Left renal pelvis (tissue), 4 donors: ENCODE measurements at regions not wholly inside any gene's neighbourhood (a gene's known extent, or its start where the extent isn't known, plus 50 kb on each side); places are given as distances from the start of the nearest gene placed in this dataset.

Source experiments
- DNase-seq, 4 donors: peaks; one replicate each; pipeline ENCODE4 v3.0.0-alpha.2; 2013; ENCODE audit warnings: low read depth in 4 of 4, low spot score in 3 of 4

GRCh38 chr14:76551906-76552305 is 176.0 kb downstream of the ESRRB start:
- DNase-seq, result no peak

- DNase-seq, result no peak
These were observed 188.8 kb downstream of the ESRRB start for GRCh38 chr14:76564471-76565422.

GRCh38 chr14:76566439-76566838 is 190.5 kb downstream of the ESRRB start:
- DNase-seq, result no peak

- DNase-seq, result no peak
These were observed 186.7 kb upstream of the VASH1 start for GRCh38 chr14:76574416-76575095.

GRCh38 chr14:76575108-76575507 is 186.2 kb upstream of the VASH1 start:
- DNase-seq, result no peak

- no peak for DNase-seq
These were observed 185.1 kb upstream of the VASH1 start for GRCh38 chr14:76576047-76576741.

GRCh38 chr14:76577090-76577489 is 184.2 kb upstream of the VASH1 start:
- DNase-seq, result no peak

GRCh38 chr14:76577837-76578236 is 183.4 kb upstream of the VASH1 start:
- no peak for DNase-seq

GRCh38 chr14:76580399-76580798 is 180.9 kb upstream of the VASH1 start:
- DNase-seq, result no peak

- no peak for DNase-seq
These were observed 180.3 kb upstream of the VASH1 start for GRCh38 chr14:76580967-76581366.

GRCh38 chr14:76581592-76581991 is 179.7 kb upstream of the VASH1 start:
- no peak for DNase-seq

GRCh38 chr14:76582447-76582846 is 178.8 kb upstream of the VASH1 start:
- no peak for DNase-seq

- no peak for DNase-seq
These were observed 178.1 kb upstream of the VASH1 start for GRCh38 chr14:76583174-76583573.

- DNase-seq, result no peak
These were observed 177.5 kb upstream of the VASH1 start for GRCh38 chr14:76583805-76584204.

- peak; percentile 45 to 77 (median 49) for DNase-seq
These were observed 177.0 kb upstream of the VASH1 start for GRCh38 chr14:76584271-76584702.

GRCh38 chr14:76585616-76586015 is 175.7 kb upstream of the VASH1 start:
- no peak for DNase-seq

- no peak for DNase-seq
These were observed 172.0 kb upstream of the VASH1 start for GRCh38 chr14:76589246-76589645.

- DNase-seq, result peak in 1 of 4 donors; percentile 14
These were observed 170.0 kb upstream of the VASH1 start for GRCh38 chr14:76591266-76591665.

- DNase-seq, result no peak
These were observed 166.0 kb upstream of the VASH1 start for GRCh38 chr14:76595266-76595665.

GRCh38 chr14:76597387-76597786 is 163.9 kb upstream of the VASH1 start:
- DNase-seq, result no peak

GRCh38 chr14:76599141-76599540 is 162.1 kb upstream of the VASH1 start:
- DNase-seq, result no peak
